ENCODE measurements at regions not wholly inside any gene's neighbourhood (a gene's known extent, or its start where the extent isn't known, plus 50 kb on each side); places are given as distances from the start of the nearest gene placed in this dataset.

- DNase-seq (ENCODE audit: low spot score) = no peak
These were observed 261.6 kb downstream of the VPS13C start for GRCh38 chr15:61798631-61799030.

GRCh38 chr15:61796056-61796455, 264.2 kb downstream of the VPS13C start:
- no peak for DNase-seq (ENCODE audit: low spot score)

- DNase-seq (ENCODE audit: low spot score) = no peak
These were observed 265.4 kb downstream of the VPS13C start for GRCh38 chr15:61794881-61795280.

- DNase-seq (ENCODE audit: low spot score) = no peak
These were observed 266.0 kb downstream of the VPS13C start for GRCh38 chr15:61794276-61794675.

GRCh38 chr15:61784734-61785133, 275.5 kb downstream of the VPS13C start:
- no peak for DNase-seq (ENCODE audit: low spot score)

- DNase-seq (ENCODE audit: low spot score) = no peak
These were observed 279.8 kb downstream of the VPS13C start for GRCh38 chr15:61780278-61780980.

- DNase-seq (ENCODE audit: low spot score) = no peak
These were observed 282.6 kb downstream of the VPS13C start for GRCh38 chr15:61777689-61778088.

GRCh38 chr15:61769557-61769956, 290.7 kb downstream of the VPS13C start:
- no peak for DNase-seq (ENCODE audit: low spot score)

GRCh38 chr15:61768131-61768530, 292.1 kb downstream of the VPS13C start:
- DNase-seq (ENCODE audit: low spot score) = no peak

GRCh38 chr15:61764981-61765380, 295.3 kb downstream of the VPS13C start:
- no peak for DNase-seq (ENCODE audit: low spot score)

- DNase-seq (ENCODE audit: low spot score) = no peak
These were observed 296.1 kb downstream of the VPS13C start for GRCh38 chr15:61764141-61764540.

- no peak for DNase-seq (ENCODE audit: low spot score)
These were observed 297.6 kb downstream of the VPS13C start for GRCh38 chr15:61762676-61763075.

- DNase-seq (ENCODE audit: low spot score) = no peak
These were observed 300.6 kb downstream of the VPS13C start for GRCh38 chr15:61759639-61760038.

- no peak for DNase-seq (ENCODE audit: low spot score)
These were observed 304.0 kb downstream of the VPS13C start for GRCh38 chr15:61756071-61756820.

- no peak for DNase-seq (ENCODE audit: low spot score)
These were observed 304.8 kb downstream of the VPS13C start for GRCh38 chr15:61755467-61755866.

- DNase-seq (ENCODE audit: low spot score) = no peak
These were observed 307.1 kb downstream of the VPS13C start for GRCh38 chr15:61753018-61753710.

GRCh38 chr15:61752001-61752400, 308.2 kb downstream of the VPS13C start:
- DNase-seq (ENCODE audit: low spot score) = no peak

- DNase-seq (ENCODE audit: low spot score) = no peak
These were observed 309.8 kb downstream of the VPS13C start for GRCh38 chr15:61750271-61751084.

GRCh38 chr15:61749169-61749568, 311.1 kb downstream of the VPS13C start:
- DNase-seq (ENCODE audit: low spot score) = no peak

GRCh38 chr15:61748529-61748928, 311.7 kb downstream of the VPS13C start:
- DNase-seq (ENCODE audit: low spot score) = no peak

GRCh38 chr15:61746589-61746988, 313.7 kb downstream of the VPS13C start:
- no peak for DNase-seq (ENCODE audit: low spot score)

- no peak for DNase-seq (ENCODE audit: low spot score)
These were observed 316.8 kb downstream of the VPS13C start for GRCh38 chr15:61743345-61743909.

Measured in D341Med (cell line).